Hippocampal formation (tissue), 2 donors: ENCODE measurements at regions not wholly inside any gene's neighbourhood (a gene's known extent, or its start where the extent isn't known, plus 50 kb on each side); places are given as distances from the start of the nearest gene placed in this dataset.
"Not testable (repeated sequence)": the region's sequence is repeated elsewhere in the genome, so short reads cannot be mapped to it uniquely, and the experiment has no call there.

Experiments
- DNase-seq, 2 donors: peaks; one replicate each; lab custom pipeline; 2025; lab: John Stamatoyannopoulos, UW

- no peak for DNase-seq
Measured at GRCh38 chr13:95388420-95389079, 87.3 kb upstream of the ABCC4 start.

GRCh38 chr13:95391362-95391761 is 90.1 kb upstream of the ABCC4 start:
- no peak for DNase-seq

- no peak for DNase-seq
Measured at GRCh38 chr13:95391785-95392184, 90.5 kb upstream of the ABCC4 start.

- no peak for DNase-seq
Measured at GRCh38 chr13:95392597-95392996, 91.3 kb upstream of the ABCC4 start.

- DNase-seq = no peak
Measured at GRCh38 chr13:95403349-95404140, 102.3 kb upstream of the ABCC4 start.

- peak; percentile 73 to 79 for DNase-seq
Measured at GRCh38 chr13:95404141-95404882, 103.1 kb upstream of the ABCC4 start.

- no peak for DNase-seq
Measured at GRCh38 chr13:95406176-95406575, 104.9 kb upstream of the ABCC4 start.

- no peak for DNase-seq
Measured at GRCh38 chr13:95411428-95412040, 110.3 kb upstream of the ABCC4 start.

GRCh38 chr13:95418946-95419345 is 117.7 kb upstream of the ABCC4 start:
- no peak for DNase-seq

- DNase-seq = no peak
Measured at GRCh38 chr13:95420501-95420900, 119.2 kb upstream of the ABCC4 start.

GRCh38 chr13:95426631-95427030 is 125.4 kb upstream of the ABCC4 start:
- no peak for DNase-seq

- not testable (repeated sequence) for DNase-seq
Measured at GRCh38 chr13:95430525-95430924, 122.0 kb upstream of the CLDN10 start.

GRCh38 chr13:95432141-95432540 is 120.4 kb upstream of the CLDN10 start:
- no peak for DNase-seq

GRCh38 chr13:95433537-95433936 is 119.0 kb upstream of the CLDN10 start:
- DNase-seq = no peak

GRCh38 chr13:95434111-95434510 is 118.4 kb upstream of the CLDN10 start:
- DNase-seq = no peak

GRCh38 chr13:95437561-95437960 is 115.0 kb upstream of the CLDN10 start:
- DNase-seq = no peak

- no peak for DNase-seq
Measured at GRCh38 chr13:95438297-95438696, 114.2 kb upstream of the CLDN10 start.

GRCh38 chr13:95440441-95441088 is 112.0 kb upstream of the CLDN10 start:
- DNase-seq = no peak

- no peak for DNase-seq
Measured at GRCh38 chr13:95441326-95441725, 111.2 kb upstream of the CLDN10 start.

GRCh38 chr13:95444006-95444730 is 108.4 kb upstream of the CLDN10 start:
- no peak for DNase-seq

GRCh38 chr13:95445131-95445530 is 107.4 kb upstream of the CLDN10 start:
- no peak for DNase-seq
